ENCODE measurements at regions not wholly inside any gene's neighbourhood (a gene's known extent, or its start where the extent isn't known, plus 50 kb on each side); places are given as distances from the start of the nearest gene placed in this dataset.
"Not testable (repeated sequence)": the region's sequence is repeated elsewhere in the genome, so short reads cannot be mapped to it uniquely, and the experiment has no call there.

- TF ChIP-seq, protein P1, sequence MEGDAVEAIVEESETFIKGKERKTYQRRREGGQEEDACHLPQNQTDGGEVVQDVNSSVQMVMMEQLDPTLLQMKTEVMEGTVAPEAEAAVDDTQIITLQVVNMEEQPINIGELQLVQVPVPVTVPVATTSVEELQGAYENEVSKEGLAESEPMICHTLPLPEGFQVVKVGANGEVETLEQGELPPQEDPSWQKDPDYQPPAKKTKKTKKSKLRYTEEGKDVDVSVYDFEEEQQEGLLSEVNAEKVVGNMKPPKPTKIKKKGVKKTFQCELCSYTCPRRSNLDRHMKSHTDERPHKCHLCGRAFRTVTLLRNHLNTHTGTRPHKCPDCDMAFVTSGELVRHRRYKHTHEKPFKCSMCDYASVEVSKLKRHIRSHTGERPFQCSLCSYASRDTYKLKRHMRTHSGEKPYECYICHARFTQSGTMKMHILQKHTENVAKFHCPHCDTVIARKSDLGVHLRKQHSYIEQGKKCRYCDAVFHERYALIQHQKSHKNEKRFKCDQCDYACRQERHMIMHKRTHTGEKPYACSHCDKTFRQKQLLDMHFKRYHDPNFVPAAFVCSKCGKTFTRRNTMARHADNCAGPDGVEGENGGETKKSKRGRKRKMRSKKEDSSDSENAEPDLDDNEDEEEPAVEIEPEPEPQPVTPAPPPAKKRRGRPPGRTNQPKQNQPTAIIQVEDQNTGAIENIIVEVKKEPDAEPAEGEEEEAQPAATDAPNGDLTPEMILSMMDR (IDR thresholded peaks at IDR 0.05): not testable (repeated sequence)
- not testable (repeated sequence) for TF ChIP-seq POLR2A (IDR thresholded peaks at IDR 0.05)
These were observed 345.5 kb downstream of the GPD2 start for GRCh38 chr2:156781677-156782076.

Measured in tibial nerve (tissue), 3 donors.